MM.1S (cell line): ENCODE measurements at regions not wholly inside any gene's neighbourhood (a gene's known extent, or its start where the extent isn't known, plus 50 kb on each side); places are given as distances from the start of the nearest gene placed in this dataset.
"Not testable (repeated sequence)": the region's sequence is repeated elsewhere in the genome, so short reads cannot be mapped to it uniquely, and the experiment has no call there.

ENCODE experiments used
- EZH2phosphoT487 ChIP-seq: fragments of 300-600 bp; sonication (generic); IDR thresholded peaks from 2 replicates; pipeline ENCODE4 v1.6.1; 2018; ENCODE audit warnings: antibody characterized with exemption, low read length
- TF ChIP-seq, protein P1 (sequence below): fragments of 300-600 bp; sonication (generic); IDR thresholded peaks from 2 replicates; pipeline ENCODE4 v1.5.1; 2016; ENCODE audit warnings: antibody characterized with exemption, low read length, mixed read lengths

GRCh38 chr9:67312504-67312903, 320.2 kb upstream of the SPATA31A3 start:
- TF ChIP-seq, protein P1, sequence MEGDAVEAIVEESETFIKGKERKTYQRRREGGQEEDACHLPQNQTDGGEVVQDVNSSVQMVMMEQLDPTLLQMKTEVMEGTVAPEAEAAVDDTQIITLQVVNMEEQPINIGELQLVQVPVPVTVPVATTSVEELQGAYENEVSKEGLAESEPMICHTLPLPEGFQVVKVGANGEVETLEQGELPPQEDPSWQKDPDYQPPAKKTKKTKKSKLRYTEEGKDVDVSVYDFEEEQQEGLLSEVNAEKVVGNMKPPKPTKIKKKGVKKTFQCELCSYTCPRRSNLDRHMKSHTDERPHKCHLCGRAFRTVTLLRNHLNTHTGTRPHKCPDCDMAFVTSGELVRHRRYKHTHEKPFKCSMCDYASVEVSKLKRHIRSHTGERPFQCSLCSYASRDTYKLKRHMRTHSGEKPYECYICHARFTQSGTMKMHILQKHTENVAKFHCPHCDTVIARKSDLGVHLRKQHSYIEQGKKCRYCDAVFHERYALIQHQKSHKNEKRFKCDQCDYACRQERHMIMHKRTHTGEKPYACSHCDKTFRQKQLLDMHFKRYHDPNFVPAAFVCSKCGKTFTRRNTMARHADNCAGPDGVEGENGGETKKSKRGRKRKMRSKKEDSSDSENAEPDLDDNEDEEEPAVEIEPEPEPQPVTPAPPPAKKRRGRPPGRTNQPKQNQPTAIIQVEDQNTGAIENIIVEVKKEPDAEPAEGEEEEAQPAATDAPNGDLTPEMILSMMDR = not testable (repeated sequence)
- TF ChIP-seq EZH2phosphoT487 = not testable (repeated sequence)
